HG02759 (cell line): ENCODE measurements at regions not wholly inside any gene's neighbourhood (a gene's known extent, or its start where the extent isn't known, plus 50 kb on each side); places are given as distances from the start of the nearest gene placed in this dataset.

Experiments used
- ATAC-seq: cut with Tn5 transposase; IDR thresholded peaks from one replicate; pipeline ENCODE4 v1.9.1; 2021; ENCODE audit warnings: mild to moderate bottlenecking, moderate library complexity; ENCODE audit not compliant: unreplicated experiment

- no peak for ATAC-seq
Measured at GRCh38 chr18:59760212-59760611, 63.0 kb upstream of the CCBE1 start.

- ATAC-seq = no peak
Measured at GRCh38 chr18:59758837-59759236, 61.6 kb upstream of the CCBE1 start.

GRCh38 chr18:59758106-59758505 is 60.9 kb upstream of the CCBE1 start:
- ATAC-seq = no peak

DNA sequence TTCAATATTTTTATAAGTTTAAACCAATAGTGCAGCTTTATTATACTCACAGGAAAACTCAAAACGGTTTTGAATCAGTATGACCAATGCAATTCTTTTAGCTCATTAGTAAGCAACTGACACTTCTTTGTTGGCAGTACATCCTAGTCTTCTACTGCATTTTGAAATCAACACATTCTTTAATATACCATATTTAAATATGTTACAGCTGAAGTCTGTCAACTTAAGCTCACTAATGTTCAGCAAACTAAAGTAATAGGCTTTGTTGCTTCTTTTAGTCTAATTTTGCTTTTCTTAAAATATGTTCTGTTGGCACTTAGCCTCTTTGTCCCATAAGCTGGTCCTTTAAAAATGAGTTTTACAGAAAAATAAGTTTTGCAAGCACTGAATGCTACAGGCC is 55.4 kb upstream of the CCBE1 start:
- no peak for ATAC-seq

GRCh38 chr18:59751186-59751585 is 54.0 kb upstream of the CCBE1 start:
- no peak for ATAC-seq

DNA sequence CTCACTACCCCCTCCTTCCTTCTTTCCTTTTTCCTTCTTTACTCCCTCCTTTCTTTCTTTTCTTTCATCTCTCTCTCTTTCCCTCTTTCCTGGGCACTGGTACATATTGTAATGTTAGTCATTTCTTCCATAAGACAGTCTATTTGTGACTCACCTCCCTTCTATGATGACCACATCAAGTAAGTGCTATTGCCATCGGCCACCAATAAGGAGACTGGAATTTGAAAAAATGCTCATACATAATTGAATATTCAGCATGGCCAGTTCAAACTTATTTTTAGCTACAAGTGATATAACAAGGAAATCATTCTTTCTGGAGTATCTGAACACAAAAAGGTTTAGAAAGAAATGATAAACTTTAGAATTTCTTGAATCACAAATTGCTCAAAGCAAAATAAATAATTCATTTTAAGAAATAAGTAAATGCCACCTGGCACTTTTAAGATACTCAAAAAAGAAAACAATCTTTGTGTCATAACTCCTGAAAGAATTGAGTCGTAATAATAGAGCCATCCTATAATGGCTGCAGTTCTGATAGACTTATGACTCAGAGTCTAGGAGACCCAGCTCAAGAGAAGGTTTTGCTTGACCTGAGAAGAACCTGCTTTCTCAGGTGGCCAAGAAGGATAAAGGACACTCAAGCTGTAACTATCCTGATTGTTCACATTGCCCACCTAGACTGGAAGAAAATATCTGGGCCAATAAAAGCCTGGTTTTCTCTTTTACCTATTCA is 51.6 kb upstream of the CCBE1 start:
- ATAC-seq = no peak
